PFSK-1 (cell line): ENCODE measurements at regions not wholly inside any gene's neighbourhood (a gene's known extent, or its start where the extent isn't known, plus 50 kb on each side); places are given as distances from the start of the nearest gene placed in this dataset.

ENCODE experiments used
- FOXP2 ChIP-seq: optimal IDR thresholded peaks from 2 replicates; pipeline ENCODE3; 2011; ENCODE audit warnings: borderline replicate concordance, control low read depth, inconsistent platforms; ENCODE audit not compliant: insufficient read depth; ENCODE audit errors: extremely low read length, extremely low read depth
- POLR2AphosphoS5 ChIP-seq: IDR thresholded peaks from 2 replicates; pipeline ENCODE4 v1.6.1; 2012; ENCODE audit warnings: low read depth, mild to moderate bottlenecking, control low read depth, low read length, moderate library complexity
- SIN3A ChIP-seq: IDR thresholded peaks from 2 replicates; pipeline ENCODE4 v1.6.1; 2012; ENCODE audit warnings: mild to moderate bottlenecking, low read length, moderate library complexity, borderline replicate concordance; ENCODE audit not compliant: insufficient read depth
- TAF1 ChIP-seq: IDR thresholded peaks from 2 replicates; pipeline ENCODE4 v1.6.1; 2012; ENCODE audit warnings: low read length, control low read depth, borderline replicate concordance; ENCODE audit not compliant: insufficient read depth
- TF ChIP-seq, protein P1 (sequence below), 2 experiments: IDR thresholded peaks; 2 replicates each; pipeline versions ENCODE4 v1.6.1 to v1.8.0; 2011 to 2012; ENCODE audit warnings: low read depth in 2 of 2, low read length in 2 of 2, control low read depth in 1 of 2, inconsistent platforms in 1 of 2, mild to moderate bottlenecking in 1 of 2, moderate library complexity in 1 of 2; ENCODE audit not compliant: insufficient read depth in 1 of 2

- TF ChIP-seq TAF1 (no peak), SIN3A (no peak), FOXP2 (no peak), POLR2AphosphoS5 (no peak)
- TF ChIP-seq, protein P1, sequence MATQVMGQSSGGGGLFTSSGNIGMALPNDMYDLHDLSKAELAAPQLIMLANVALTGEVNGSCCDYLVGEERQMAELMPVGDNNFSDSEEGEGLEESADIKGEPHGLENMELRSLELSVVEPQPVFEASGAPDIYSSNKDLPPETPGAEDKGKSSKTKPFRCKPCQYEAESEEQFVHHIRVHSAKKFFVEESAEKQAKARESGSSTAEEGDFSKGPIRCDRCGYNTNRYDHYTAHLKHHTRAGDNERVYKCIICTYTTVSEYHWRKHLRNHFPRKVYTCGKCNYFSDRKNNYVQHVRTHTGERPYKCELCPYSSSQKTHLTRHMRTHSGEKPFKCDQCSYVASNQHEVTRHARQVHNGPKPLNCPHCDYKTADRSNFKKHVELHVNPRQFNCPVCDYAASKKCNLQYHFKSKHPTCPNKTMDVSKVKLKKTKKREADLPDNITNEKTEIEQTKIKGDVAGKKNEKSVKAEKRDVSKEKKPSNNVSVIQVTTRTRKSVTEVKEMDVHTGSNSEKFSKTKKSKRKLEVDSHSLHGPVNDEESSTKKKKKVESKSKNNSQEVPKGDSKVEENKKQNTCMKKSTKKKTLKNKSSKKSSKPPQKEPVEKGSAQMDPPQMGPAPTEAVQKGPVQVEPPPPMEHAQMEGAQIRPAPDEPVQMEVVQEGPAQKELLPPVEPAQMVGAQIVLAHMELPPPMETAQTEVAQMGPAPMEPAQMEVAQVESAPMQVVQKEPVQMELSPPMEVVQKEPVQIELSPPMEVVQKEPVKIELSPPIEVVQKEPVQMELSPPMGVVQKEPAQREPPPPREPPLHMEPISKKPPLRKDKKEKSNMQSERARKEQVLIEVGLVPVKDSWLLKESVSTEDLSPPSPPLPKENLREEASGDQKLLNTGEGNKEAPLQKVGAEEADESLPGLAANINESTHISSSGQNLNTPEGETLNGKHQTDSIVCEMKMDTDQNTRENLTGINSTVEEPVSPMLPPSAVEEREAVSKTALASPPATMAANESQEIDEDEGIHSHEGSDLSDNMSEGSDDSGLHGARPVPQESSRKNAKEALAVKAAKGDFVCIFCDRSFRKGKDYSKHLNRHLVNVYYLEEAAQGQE (IDR thresholded peaks at IDR 0.05; ENCODE audit: insufficient read depth in 1 of 2, low read depth in 2 of 2, low read length in 2 of 2): no peak
Measured at GRCh38 chr10:29838539-29838938, 203.8 kb upstream of the SVIL start.
